Nephron (organoid): ENCODE measurements at regions not wholly inside any gene's neighbourhood (a gene's known extent, or its start where the extent isn't known, plus 50 kb on each side); places are given as distances from the start of the nearest gene placed in this dataset.

Experiments used
- H3K27ac Mint-ChIP-seq, 3 experiments: 2 replicates each; pipeline ENCODE4 v1.8.0; 2020; ENCODE audit warnings: mixed read lengths in 3 of 3, mild to moderate bottlenecking in 2 of 3, moderate library complexity in 1 of 3
- H3K27me3 Mint-ChIP-seq: 2 replicates; pipeline ENCODE4 v1.8.0; 2021; ENCODE audit warnings: low read depth, mild to moderate bottlenecking, moderate library complexity, mixed read lengths
- H3K36me3 Mint-ChIP-seq: 2 replicates; pipeline ENCODE4 v1.8.0; 2020; ENCODE audit warnings: low read depth, mixed read lengths
- H3K4me1 Mint-ChIP-seq: 2 replicates; pipeline ENCODE4 v1.8.0; 2020; ENCODE audit warnings: mixed read lengths
- H3K4me3 Mint-ChIP-seq, 3 experiments: 2 replicates each; pipeline ENCODE4 v1.8.0; 2020; ENCODE audit warnings: mild to moderate bottlenecking in 3 of 3, mixed read lengths in 3 of 3, moderate library complexity in 2 of 3
- H3K9me3 Mint-ChIP-seq: 2 replicates; pipeline ENCODE4 v1.8.0; 2020; ENCODE audit warnings: mixed read lengths
- TF ChIP-seq, protein P1 (sequence below), 3 experiments: fragments of 200-600 bp; sonication (generic); IDR thresholded peaks; one replicate each; pipeline ENCODE4 v1.5.0; 2021; ENCODE audit warnings: antibody characterized with exemption in 3 of 3; ENCODE audit not compliant: unreplicated experiment in 3 of 3

GRCh38 chr22:19625331-19626041 is 88.8 kb upstream of the SEPTIN5 start:
- Mint-ChIP-seq H3K9me3 (no peaks in the 10 kb centered on the region), H3K27ac (no peak overlapping the region), H3K4me3 (no peak overlapping the region), H3K4me1 (peaks cover 33% of the 10 kb centered on the region), H3K36me3 (no peaks in the 10 kb centered on the region), H3K27me3 (peaks cover 34% of the 10 kb centered on the region)
- TF ChIP-seq, protein P1, sequence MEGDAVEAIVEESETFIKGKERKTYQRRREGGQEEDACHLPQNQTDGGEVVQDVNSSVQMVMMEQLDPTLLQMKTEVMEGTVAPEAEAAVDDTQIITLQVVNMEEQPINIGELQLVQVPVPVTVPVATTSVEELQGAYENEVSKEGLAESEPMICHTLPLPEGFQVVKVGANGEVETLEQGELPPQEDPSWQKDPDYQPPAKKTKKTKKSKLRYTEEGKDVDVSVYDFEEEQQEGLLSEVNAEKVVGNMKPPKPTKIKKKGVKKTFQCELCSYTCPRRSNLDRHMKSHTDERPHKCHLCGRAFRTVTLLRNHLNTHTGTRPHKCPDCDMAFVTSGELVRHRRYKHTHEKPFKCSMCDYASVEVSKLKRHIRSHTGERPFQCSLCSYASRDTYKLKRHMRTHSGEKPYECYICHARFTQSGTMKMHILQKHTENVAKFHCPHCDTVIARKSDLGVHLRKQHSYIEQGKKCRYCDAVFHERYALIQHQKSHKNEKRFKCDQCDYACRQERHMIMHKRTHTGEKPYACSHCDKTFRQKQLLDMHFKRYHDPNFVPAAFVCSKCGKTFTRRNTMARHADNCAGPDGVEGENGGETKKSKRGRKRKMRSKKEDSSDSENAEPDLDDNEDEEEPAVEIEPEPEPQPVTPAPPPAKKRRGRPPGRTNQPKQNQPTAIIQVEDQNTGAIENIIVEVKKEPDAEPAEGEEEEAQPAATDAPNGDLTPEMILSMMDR (IDR thresholded peaks at IDR 0.05; ENCODE audit: unreplicated experiment in 3 of 3): no peak

- H3K9me3 Mint-ChIP-seq: no peaks in the 10 kb centered on the region
- peaks cover 27% of the 10 kb centered on the region for H3K4me1 Mint-ChIP-seq
- H3K27ac Mint-ChIP-seq: no peak overlapping the region
- H3K27me3 Mint-ChIP-seq: peaks cover 29% of the 10 kb centered on the region
- H3K4me3 Mint-ChIP-seq: no peak overlapping the region
- no peaks in the 10 kb centered on the region for H3K36me3 Mint-ChIP-seq
- TF ChIP-seq, protein P1 (IDR thresholded peaks at IDR 0.05; ENCODE audit: unreplicated experiment in 3 of 3): no peak
These were observed 88.2 kb upstream of the SEPTIN5 start for GRCh38 chr22:19626042-19626587.

GRCh38 chr22:19626666-19627065 is 87.6 kb upstream of the SEPTIN5 start:
- H3K27me3 Mint-ChIP-seq: peaks cover 24% of the 10 kb centered on the region
- no peak overlapping the region for H3K4me3 Mint-ChIP-seq
- peaks cover 22% of the 10 kb centered on the region for H3K4me1 Mint-ChIP-seq
- no peaks in the 10 kb centered on the region for H3K36me3 Mint-ChIP-seq
- TF ChIP-seq, protein P1 (IDR thresholded peaks at IDR 0.05; ENCODE audit: unreplicated experiment in 3 of 3): no peak
- H3K9me3 Mint-ChIP-seq: no peaks in the 10 kb centered on the region
- no peak overlapping the region for H3K27ac Mint-ChIP-seq

GRCh38 chr22:19628038-19628776 is 86.1 kb upstream of the SEPTIN5 start:
- Mint-ChIP-seq H3K27me3 (peaks cover 26% of the 10 kb centered on the region), H3K4me3 (no peak overlapping the region), H3K9me3 (no peaks in the 10 kb centered on the region), H3K4me1 (peaks cover 17% of the 10 kb centered on the region), H3K36me3 (no peaks in the 10 kb centered on the region), H3K27ac (no peak overlapping the region)
- TF ChIP-seq, protein P1 (IDR thresholded peaks at IDR 0.05; ENCODE audit: unreplicated experiment in 3 of 3): no peak

DNA sequence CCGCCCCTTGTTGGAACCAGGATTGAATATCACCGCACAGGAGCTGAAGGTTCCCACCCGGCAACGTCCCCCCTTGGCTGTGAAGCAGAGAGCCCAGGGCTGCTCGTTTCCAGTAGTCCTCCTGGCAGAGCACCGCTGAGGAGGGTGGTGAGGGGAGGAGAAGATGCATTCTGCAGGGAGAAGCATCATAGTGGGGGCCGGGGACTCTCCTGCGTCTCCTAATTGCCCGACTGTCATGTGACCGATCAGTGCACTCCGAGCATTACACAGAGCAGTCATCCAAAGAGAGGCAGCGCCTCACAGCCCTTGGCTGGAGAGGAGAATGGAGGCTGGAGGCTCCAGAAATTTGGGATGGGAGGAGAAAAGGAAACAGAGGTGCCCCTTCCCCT is 85.0 kb upstream of the SEPTIN5 start:
- TF ChIP-seq, protein P1 (IDR thresholded peaks at IDR 0.05; ENCODE audit: unreplicated experiment in 3 of 3): no peak
- peaks cover 15% of the 10 kb centered on the region for H3K4me1 Mint-ChIP-seq
- H3K36me3 Mint-ChIP-seq: no peaks in the 10 kb centered on the region
- H3K9me3 Mint-ChIP-seq: no peaks in the 10 kb centered on the region
- no peak overlapping the region for H3K4me3 Mint-ChIP-seq
- H3K27ac Mint-ChIP-seq: no peak overlapping the region
- H3K27me3 Mint-ChIP-seq: peaks cover 24% of the 10 kb centered on the region
